Lower leg skin (tissue), 4 donors: ENCODE measurements at regions not wholly inside any gene's neighbourhood (a gene's known extent, or its start where the extent isn't known, plus 50 kb on each side); places are given as distances from the start of the nearest gene placed in this dataset.
"Not testable (repeated sequence)": the region's sequence is repeated elsewhere in the genome, so short reads cannot be mapped to it uniquely, and the experiment has no call there.

Experiments
- DNase-seq, 2 donors: peaks; one replicate each; pipeline ENCODE4 v3.0.0-alpha.2; 2019; ENCODE audit warnings: low spot score in 2 of 2
- H3K4me3 ChIP-seq: fragments of 200-600 bp; sonication (generic); 2 replicates; pipeline ENCODE4 v1.5.1; 2017; ENCODE audit warnings: mild to moderate bottlenecking, low read depth; ENCODE audit not compliant: poor library complexity, severe bottlenecking
- CTCF ChIP-seq, 3 donors: fragments of 450-650 bp; IDR thresholded peaks; one replicate each; pipeline ENCODE4 v1.5.1; 2016; ENCODE audit warnings: antibody characterized with exemption in 3 of 3, mild to moderate bottlenecking in 3 of 3, moderate library complexity in 2 of 3
- POLR2A ChIP-seq, 2 donors: fragments of 450-650 bp; IDR thresholded peaks; one replicate each; pipeline ENCODE4 v1.6.1; 2016 to 2017; ENCODE audit warnings: antibody characterized with exemption in 2 of 2, mild to moderate bottlenecking in 1 of 2, moderate library complexity in 1 of 2
- WGBS, 2 donors: methylation state at CpG; one replicate each; pipeline ENCODE4 v1.1.5; 2018; 5-methylcytosine and 5-hydroxymethylcytosine counted together
- intact Hi-C: fragments of 100-400 bp; cut with DNase I; formaldehyde crosslinking; loops from one replicate; pipeline ENCODE4 v1.15.0; 2023; ENCODE audit warnings: low total_unique reads

- peak overlapping the region; percentile 30 for H3K4me3 ChIP-seq
- TF ChIP-seq CTCF (IDR thresholded peaks at IDR 0.05) (peak in 1 of 3 donors; percentile 10), POLR2A (IDR thresholded peaks at IDR 0.05) (peak in 1 of 2 donors; percentile 15)
- intact Hi-C loops = not testable (repeated sequence)
- DNase-seq = peak; percentile 88 to 98
- WGBS, 2 donors = 0 to 28% methylated on average over 18 to 28 of the region's 28 CpGs
Measured at GRCh38 chr4:118591339-118592046, 93.7 kb upstream of the METTL14 start.

- intact Hi-C loops, DNase-seq: not testable (repeated sequence)
- 91 to 94% methylated on average over 14 of the region's 14 CpGs for WGBS, 2 donors
- H3K4me3 ChIP-seq = peak overlapping the region; percentile 30
Measured at GRCh38 chr4:118592289-118592688, 92.9 kb upstream of the METTL14 start.

- intact Hi-C loops, H3K4me3 ChIP-seq, DNase-seq: not testable (repeated sequence)
- 71 to 89% methylated on average over 2 of the region's 3 CpGs for WGBS, 2 donors
Measured at GRCh38 chr4:118595883-118596282, 89.3 kb upstream of the METTL14 start.

DNA sequence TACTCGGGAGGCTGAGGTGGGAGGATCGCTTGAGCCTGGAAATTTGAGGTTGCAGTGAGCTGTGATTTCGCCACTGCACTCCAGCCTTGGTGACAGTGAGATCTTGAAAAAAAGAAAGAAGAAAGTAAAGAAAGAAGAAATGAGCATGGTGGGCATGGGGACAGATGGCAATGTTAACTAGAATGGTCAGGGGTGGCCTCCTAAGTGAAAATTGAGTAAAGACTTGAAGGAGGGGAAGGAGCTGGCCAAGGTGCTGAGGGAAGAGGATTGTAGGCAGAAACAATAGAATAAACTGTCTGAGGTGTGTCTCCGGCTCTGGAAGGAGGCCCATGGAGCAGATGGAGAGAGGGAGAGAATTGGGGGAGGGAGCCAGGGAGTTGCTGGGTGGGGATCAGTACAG lies 60.1 kb upstream of the METTL14 start:
- DNase-seq, intact Hi-C loops, H3K4me3 ChIP-seq: not testable (repeated sequence)
- 92 to 98% methylated on average over 4 of the region's 4 CpGs for WGBS, 2 donors

GRCh38 chr4:118629697-118630096 lies 55.5 kb upstream of the METTL14 start:
- H3K4me3 ChIP-seq, intact Hi-C loops, DNase-seq: not testable (repeated sequence)
- 78 to 83% methylated on average over 2 of the region's 2 CpGs for WGBS, 2 donors

- DNase-seq, H3K4me3 ChIP-seq, intact Hi-C loops: not testable (repeated sequence)
- 91 to 100% methylated on average over 2 to 3 of the region's 7 CpGs for WGBS, 2 donors
Measured at GRCh38 chr4:118630897-118631296, 54.3 kb upstream of the METTL14 start.

DNA sequence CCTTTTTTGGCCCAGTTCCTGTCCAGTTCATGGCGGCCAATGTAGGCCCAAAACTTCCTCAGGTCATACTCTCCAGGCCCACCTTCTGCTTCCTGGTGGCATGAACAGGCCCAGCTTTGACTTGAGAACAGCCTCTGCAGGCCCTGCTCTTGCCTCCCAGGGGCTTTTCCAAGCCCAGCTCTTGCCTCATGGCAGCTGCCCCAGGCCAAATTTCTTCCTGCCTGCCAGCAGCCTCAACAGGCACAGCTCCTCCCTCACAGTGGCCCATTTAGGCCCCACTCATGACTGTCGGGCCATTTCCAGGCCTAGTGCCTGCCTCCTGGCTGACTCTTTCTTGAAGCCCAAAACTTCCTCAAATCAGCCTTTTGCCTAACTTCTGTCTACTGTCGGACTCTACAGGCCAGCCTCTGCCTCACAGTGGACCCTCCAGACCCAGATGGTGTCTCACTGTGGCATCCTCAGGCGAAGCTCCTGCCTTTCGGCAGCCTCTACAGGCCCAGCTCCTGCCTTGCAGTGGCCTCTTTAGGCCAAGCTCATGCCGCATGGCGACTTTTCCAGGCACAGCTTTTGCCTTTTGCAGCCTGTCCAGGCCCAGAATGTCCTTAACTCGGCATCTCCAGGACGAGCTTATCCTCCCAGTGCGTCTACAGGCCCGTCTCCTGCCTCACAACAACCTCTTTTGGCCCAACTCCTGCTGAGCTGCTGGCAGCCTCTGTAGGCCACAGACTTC lies 53.7 kb upstream of the METTL14 start:
- intact Hi-C loops, H3K4me3 ChIP-seq, DNase-seq: not testable (repeated sequence)
- 89 to 93% methylated on average over 11 of the region's 11 CpGs for WGBS, 2 donors

- DNase-seq, intact Hi-C loops, H3K4me3 ChIP-seq: not testable (repeated sequence)
- 92% methylated on average over 16 to 18 of the region's 22 CpGs for WGBS, 2 donors
Measured at GRCh38 chr4:118633476-118633875, 51.7 kb upstream of the METTL14 start.

GRCh38 chr4:118634126-118634875 lies 50.9 kb upstream of the METTL14 start:
- WGBS, 2 donors = 97 to 98% methylated on average over 24 to 26 of the region's 33 CpGs
- intact Hi-C loops, H3K4me3 ChIP-seq, DNase-seq: not testable (repeated sequence)
